NCI-H1694 treated with DMSO at 0.1 percent for 48 hours (cell line): ENCODE measurements at regions not wholly inside any gene's neighbourhood (a gene's known extent, or its start where the extent isn't known, plus 50 kb on each side); places are given as distances from the start of the nearest gene placed in this dataset.
"Not testable (repeated sequence)": the region's sequence is repeated elsewhere in the genome, so short reads cannot be mapped to it uniquely, and the experiment has no call there.

Source experiments
- DNase-seq: peaks from one replicate; lab custom pipeline; 2025; lab: John Stamatoyannopoulos, UW

GRCh38 chr5:145104106-145104505 is 731.0 kb downstream of the PRELID2 start:
- no peak for DNase-seq

DNA sequence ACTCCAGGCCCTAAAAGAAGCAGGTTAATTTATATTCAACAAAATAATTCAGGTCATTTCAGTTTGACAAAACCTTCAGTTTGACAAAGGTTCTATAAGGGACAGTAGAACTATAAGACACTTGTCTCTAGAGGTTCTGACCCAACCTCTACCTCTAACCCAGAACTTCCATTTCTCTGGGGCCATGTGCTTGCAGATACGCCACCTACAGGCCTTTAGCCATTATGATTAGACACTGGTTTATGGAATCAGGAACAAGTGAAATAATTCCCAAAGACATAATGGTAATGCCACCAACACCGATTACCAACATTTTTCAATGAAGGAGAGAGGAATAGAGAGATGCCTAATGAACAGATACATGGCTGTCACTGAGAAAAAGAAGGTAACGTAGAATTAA is 733.9 kb downstream of the PRELID2 start:
- DNase-seq: peak; percentile 2

GRCh38 chr5:145090115-145090514 is 745.0 kb downstream of the PRELID2 start:
- DNase-seq: no peak

GRCh38 chr5:145084834-145085233 is 750.3 kb downstream of the PRELID2 start:
- no peak for DNase-seq

- DNase-seq: no peak
Observed at GRCh38 chr5:145077028-145077427, 758.1 kb downstream of the PRELID2 start.

DNA sequence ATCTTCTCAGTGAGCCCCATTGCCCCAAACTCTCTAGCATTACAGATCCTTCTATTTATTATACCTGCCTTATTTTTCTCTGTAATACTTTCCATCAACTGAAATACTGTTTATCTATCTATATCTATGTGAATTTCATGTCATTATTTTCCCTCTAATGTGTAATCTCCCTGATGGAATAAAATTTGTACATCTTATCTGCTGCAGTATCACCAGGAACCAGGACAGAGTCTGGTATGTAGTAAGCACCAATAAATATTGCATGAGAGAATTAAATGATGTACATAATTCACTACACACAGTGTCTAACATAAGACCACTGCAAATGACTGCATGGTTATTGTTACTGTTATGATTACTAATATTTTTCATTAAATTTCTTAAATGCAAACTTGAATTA is 759.1 kb downstream of the PRELID2 start:
- DNase-seq: no peak

DNA sequence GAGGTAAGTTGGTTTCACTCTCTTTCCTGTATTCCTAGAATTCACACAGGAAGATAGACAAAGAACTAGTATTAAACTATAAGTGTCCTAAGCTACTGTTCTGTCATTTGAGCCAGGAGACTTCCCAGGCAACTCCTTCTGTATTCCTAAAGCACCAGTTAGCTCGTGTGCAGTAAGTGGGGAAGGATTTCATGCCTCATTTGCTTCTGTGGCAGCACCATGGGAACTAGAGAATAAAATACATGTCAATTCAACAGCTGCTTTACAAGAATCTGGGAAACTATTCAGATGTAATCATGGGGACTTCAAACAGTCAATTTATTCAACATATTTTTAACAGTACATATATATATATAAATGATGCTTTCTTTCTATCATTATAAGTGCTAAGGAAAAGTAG is 762.3 kb downstream of the PRELID2 start:
- DNase-seq: peak; percentile 40

DNA sequence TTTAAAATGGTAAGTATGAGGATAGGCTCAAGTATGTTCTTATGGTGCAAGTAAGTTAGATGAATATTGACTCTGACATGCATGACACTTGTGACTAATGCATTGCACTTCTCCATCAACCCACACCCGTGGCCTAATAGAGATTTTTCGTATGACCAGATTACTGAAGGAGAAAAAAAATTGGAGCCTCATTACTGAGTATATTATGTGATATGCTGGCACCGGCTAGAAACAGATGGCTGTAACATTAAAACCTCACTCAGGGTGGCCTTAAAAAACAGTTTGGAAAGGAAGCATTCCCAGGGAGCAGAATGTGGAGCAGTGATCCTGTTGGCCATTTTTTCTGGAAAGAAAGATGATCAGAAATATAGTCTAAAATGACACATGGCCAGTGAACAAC is 766.4 kb downstream of the PRELID2 start:
- peak; percentile 31 for DNase-seq

GRCh38 chr5:145062280-145063062 is 772.7 kb downstream of the PRELID2 start:
- no peak for DNase-seq

DNA sequence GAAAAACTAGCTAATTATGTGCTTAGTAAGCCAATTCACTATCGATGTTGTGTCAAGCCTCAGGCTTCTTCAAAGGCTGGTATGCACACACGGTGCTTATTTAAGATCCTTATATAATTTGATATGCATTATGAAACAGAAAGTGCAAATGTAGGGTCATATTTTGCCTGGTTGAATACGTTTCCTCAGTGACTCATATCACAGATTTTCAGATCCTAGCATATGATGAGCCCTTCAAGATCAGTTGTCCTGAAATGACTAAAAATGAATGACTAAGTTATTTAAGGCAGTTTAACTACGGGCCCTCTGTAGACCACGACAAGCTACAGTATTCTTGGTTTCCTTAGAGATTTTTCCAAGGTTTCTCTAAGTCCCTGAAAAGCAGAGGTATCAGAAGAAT is 778.3 kb downstream of the PRELID2 start:
- no peak for DNase-seq

DNA sequence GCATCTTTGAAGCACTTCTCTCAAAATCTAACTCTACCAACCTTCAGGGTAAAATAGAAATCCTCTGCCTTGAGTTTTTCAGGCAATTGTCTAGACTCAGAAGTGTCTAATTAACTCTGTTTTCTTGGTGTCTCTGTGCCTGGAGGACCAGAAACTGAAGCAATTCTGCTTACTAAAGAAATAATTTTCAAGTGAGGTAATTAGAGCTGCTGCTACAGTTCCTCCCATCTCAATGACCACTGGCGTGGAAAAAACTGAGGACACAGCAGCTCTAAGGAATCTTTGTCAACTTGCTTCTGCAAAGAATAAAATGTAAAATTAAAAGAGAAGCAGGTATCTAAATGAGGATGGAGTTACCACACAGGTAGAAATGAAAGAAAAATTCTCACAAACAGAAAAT is 785.0 kb downstream of the PRELID2 start:
- DNase-seq: no peak

DNA sequence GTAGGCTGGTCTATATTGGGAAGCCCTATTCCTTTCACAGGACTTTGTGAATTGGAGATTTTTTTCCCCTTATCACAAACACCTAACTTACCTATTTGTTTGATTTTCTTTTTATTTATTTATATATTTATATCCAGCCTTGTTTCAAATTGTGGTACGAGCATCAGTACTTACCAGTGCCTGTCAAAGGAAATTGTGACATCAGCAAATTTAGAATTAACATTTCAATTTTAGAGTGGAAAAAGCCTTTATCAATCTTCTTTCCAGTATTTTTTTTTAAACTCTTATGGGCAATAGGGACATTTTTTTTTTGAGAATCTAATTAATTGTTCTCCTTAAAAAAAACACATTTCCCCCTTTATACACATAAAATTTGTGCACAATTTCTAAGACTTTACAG is 790.2 kb downstream of the PRELID2 start:
- no peak for DNase-seq

DNA sequence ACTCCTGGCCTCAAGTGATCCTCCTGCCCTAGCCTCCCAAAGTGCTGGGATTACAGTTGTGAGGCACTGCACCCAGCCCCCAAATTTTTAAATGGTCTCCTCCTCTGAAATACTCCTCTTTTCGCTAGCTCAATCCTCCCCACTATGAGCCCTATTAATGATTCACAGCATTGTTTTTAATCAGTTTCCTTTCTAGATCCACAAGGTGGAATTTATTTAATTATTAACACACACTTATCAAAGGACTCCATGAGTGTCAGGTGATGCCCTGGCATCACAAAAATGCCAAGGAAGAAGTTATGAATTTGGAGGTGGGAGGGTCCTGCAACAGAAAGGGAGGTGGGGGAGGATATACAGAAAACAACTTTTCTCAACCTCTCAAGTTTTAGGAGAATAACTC is 806.5 kb downstream of the PRELID2 start:
- DNase-seq: no peak

GRCh38 chr5:145027286-145027685 is 807.9 kb downstream of the PRELID2 start:
- no peak for DNase-seq

DNA sequence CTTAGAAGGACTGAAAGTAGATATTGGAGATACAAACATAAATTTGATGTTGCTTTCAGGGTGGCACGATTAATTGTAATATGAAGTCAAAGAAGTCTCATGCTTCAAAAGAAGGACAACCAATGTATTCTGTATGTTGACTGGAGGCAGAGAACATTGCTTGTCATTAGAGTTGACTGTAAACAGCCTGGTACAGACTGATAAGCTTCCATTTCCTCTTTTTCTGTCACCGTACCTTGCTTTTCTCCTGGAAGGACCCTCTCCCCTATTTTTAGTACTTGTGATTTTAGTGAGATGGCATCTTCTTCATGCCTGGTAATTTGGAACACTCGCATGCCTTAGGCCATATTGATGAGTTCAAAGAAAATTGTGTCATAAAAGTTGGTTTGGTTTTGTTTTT is 809.4 kb downstream of the PRELID2 start:
- DNase-seq: no peak

GRCh38 chr5:145015146-145015545 is 820.0 kb downstream of the PRELID2 start:
- no peak for DNase-seq

DNA sequence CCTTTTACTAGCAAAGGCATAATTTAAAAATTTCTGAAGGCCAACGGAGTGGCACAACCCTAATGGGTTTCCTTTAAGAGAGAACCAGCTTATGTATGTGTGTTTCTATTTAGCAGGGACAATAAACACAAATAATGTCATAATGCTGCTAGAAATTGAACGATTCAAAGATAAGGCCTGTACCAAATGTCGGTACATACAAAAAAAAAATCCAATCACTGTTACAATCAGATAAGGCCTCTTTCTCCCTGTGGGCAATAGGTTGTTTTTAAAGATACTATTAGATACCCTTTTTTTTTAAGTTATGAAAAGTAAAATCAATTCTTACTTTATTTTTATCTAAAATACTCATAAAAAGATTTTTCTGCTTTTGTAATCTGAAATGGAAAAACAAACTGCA is 821.0 kb downstream of the PRELID2 start:
- DNase-seq: no peak

DNA sequence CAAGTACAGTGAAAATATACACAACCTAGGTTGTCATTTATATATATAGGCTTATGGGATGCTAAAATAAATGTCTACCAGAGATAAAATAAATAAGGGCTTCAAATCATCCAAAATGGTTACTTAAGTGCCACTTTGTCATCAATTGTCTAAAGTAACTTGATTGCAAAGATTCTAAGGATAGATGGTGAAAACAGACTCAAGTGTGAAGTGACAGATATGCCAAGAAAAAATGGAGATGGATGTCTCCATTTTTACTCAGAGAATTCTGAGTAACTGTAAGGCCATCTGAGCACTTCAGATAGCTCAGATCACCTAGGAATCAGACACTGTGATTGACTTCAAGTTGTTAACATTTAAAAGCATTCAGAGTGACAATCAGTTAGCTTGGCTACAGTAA is 824.3 kb downstream of the PRELID2 start:
- no peak for DNase-seq

- DNase-seq: no peak
Observed at GRCh38 chr5:145008876-145009530, 826.1 kb downstream of the PRELID2 start.

DNA sequence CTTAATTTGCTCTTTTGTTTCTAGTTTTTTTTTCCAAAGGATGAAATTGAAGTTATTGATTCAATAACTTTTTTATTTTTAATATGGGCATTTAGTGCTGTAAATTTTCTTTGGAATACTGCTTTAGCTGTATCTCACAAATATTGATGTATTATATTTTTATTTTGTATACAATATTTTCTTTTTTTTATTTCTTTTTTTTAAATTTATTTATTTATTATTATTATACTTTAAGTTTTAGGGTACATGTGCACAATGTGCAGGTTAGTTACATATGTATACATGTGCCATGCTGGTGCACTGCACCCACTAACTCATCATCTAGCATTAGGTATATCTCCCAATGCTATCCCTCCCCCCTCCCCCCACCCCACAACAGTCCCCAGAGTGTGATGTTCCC is 823.7 kb downstream of the KCTD16 start:
- DNase-seq: not testable (repeated sequence)

GRCh38 chr5:144983101-144983500 is 812.4 kb downstream of the KCTD16 start:
- no peak for DNase-seq

GRCh38 chr5:144979516-144980264 is 809.0 kb downstream of the KCTD16 start:
- no peak for DNase-seq

GRCh38 chr5:144972317-144972716 is 801.6 kb downstream of the KCTD16 start:
- DNase-seq: no peak
